Ascending aorta (tissue), 2 donors: ENCODE measurements at regions not wholly inside any gene's neighbourhood (a gene's known extent, or its start where the extent isn't known, plus 50 kb on each side); places are given as distances from the start of the nearest gene placed in this dataset.

Experiments used
- DNase-seq, 2 donors: peaks; one replicate each; pipeline ENCODE4 v3.0.0-alpha.2; 2019; ENCODE audit warnings: low spot score in 2 of 2
- H3K27ac ChIP-seq, 2 donors: fragments of 200-600 bp; sonication (generic); one replicate each; pipeline ENCODE4 v1.5.1; 2016 to 2017; ENCODE audit warnings: mild to moderate bottlenecking in 1 of 2
- H3K27me3 ChIP-seq: fragments of 200-600 bp; sonication (generic); one replicate; pipeline ENCODE4 v1.5.1; 2017
- H3K36me3 ChIP-seq, 2 donors: fragments of 200-600 bp; sonication (generic); one replicate each; pipeline ENCODE4 v1.5.1; 2016
- H3K4me1 ChIP-seq, 2 donors: fragments of 200-600 bp; sonication (generic); one replicate each; pipeline ENCODE4 v1.5.1; 2016 to 2017; ENCODE audit warnings: mild to moderate bottlenecking in 1 of 2
- H3K4me3 ChIP-seq, 2 donors: fragments of 200-600 bp; sonication (generic); one replicate each; pipeline ENCODE4 v1.5.1; 2016 to 2017; ENCODE audit warnings: mild to moderate bottlenecking in 1 of 2
- H3K9me3 ChIP-seq, 2 donors: fragments of 200-600 bp; sonication (generic); one replicate each; pipeline ENCODE4 v1.5.1; 2016
- CTCF ChIP-seq, 3 experiments: fragments of 200-600 bp in 2 of 3; fragments of 450-650 bp in 1 of 3; sonication (generic) in 2 of 3; IDR thresholded peaks; one replicate each; pipeline ENCODE4 v1.5.1; 2016 to 2019; ENCODE audit warnings: antibody characterized with exemption in 3 of 3, mild to moderate bottlenecking in 1 of 3, moderate library complexity in 1 of 3
- intact Hi-C: fragments of 100-400 bp; cut with DNase I; formaldehyde crosslinking; loops from one replicate; pipeline ENCODE4 v1.15.1; 2023

- Histone ChIP-seq H3K9me3 (no peaks in the 10 kb centered on the region), H3K4me3 (no peak overlapping the region), H3K36me3 (no peaks in the 10 kb centered on the region), H3K27me3 (no peaks in the 10 kb centered on the region), H3K27ac (no peak overlapping the region), H3K4me1 (peaks cover 0 to 5% of the 10 kb centered on the region in 2 donors)
- DNase-seq, result no peak
- intact Hi-C loops, result no loop called here
- no peak for TF ChIP-seq CTCF (IDR thresholded peaks at IDR 0.05)
Observed at GRCh38 chr20:11091511-11091910, 417.7 kb upstream of the JAG1 start.

- no peak overlapping the region for H3K4me3 ChIP-seq
- H3K4me1 ChIP-seq, result peaks cover 0 to 5% of the 10 kb centered on the region in 2 donors
- TF ChIP-seq CTCF (IDR thresholded peaks at IDR 0.05), result no peak
- H3K27me3 ChIP-seq, result no peaks in the 10 kb centered on the region
- no peak for DNase-seq
- no peaks in the 10 kb centered on the region for H3K36me3 ChIP-seq
- H3K9me3 ChIP-seq, result no peaks in the 10 kb centered on the region
- no peak overlapping the region for H3K27ac ChIP-seq
- intact Hi-C loops, result no loop called here
Observed at GRCh38 chr20:11092151-11092550, 418.4 kb upstream of the JAG1 start.

GRCh38 chr20:11094196-11094595 is 420.4 kb upstream of the JAG1 start:
- intact Hi-C loops, result no loop called here
- no peak for TF ChIP-seq CTCF (IDR thresholded peaks at IDR 0.05)
- H3K4me1 ChIP-seq, result peaks cover 0 to 5% of the 10 kb centered on the region in 2 donors
- H3K9me3 ChIP-seq, result no peaks in the 10 kb centered on the region
- no peak overlapping the region for H3K4me3 ChIP-seq
- no peaks in the 10 kb centered on the region for H3K27me3 ChIP-seq
- no peak overlapping the region for H3K27ac ChIP-seq
- no peak for DNase-seq
- H3K36me3 ChIP-seq, result no peaks in the 10 kb centered on the region

GRCh38 chr20:11094711-11095110 is 420.9 kb upstream of the JAG1 start:
- H3K36me3 ChIP-seq, result no peaks in the 10 kb centered on the region
- no peaks in the 10 kb centered on the region for H3K27me3 ChIP-seq
- no peaks in the 10 kb centered on the region for H3K9me3 ChIP-seq
- no peak for TF ChIP-seq CTCF (IDR thresholded peaks at IDR 0.05)
- no peak for DNase-seq
- H3K4me3 ChIP-seq, result no peak overlapping the region
- H3K27ac ChIP-seq, result no peak overlapping the region
- intact Hi-C loops, result no loop called here
- peaks cover 0 to 5% of the 10 kb centered on the region in 2 donors for H3K4me1 ChIP-seq

GRCh38 chr20:11098888-11099287 is 425.1 kb upstream of the JAG1 start:
- no peaks in the 10 kb centered on the region for H3K4me1 ChIP-seq
- H3K36me3 ChIP-seq, result no peaks in the 10 kb centered on the region
- no peaks in the 10 kb centered on the region for H3K27me3 ChIP-seq
- no peak for DNase-seq
- TF ChIP-seq CTCF (IDR thresholded peaks at IDR 0.05), result no peak
- H3K4me3 ChIP-seq, result no peak overlapping the region
- H3K27ac ChIP-seq, result no peak overlapping the region
- H3K9me3 ChIP-seq, result no peaks in the 10 kb centered on the region
- intact Hi-C loops, result no loop called here

GRCh38 chr20:11101243-11101642 is 427.4 kb upstream of the JAG1 start:
- no peaks in the 10 kb centered on the region for H3K9me3 ChIP-seq
- no peaks in the 10 kb centered on the region for H3K27me3 ChIP-seq
- H3K36me3 ChIP-seq, result no peaks in the 10 kb centered on the region
- DNase-seq, result no peak
- H3K4me3 ChIP-seq, result no peak overlapping the region
- TF ChIP-seq CTCF (IDR thresholded peaks at IDR 0.05), result no peak
- no peak overlapping the region for H3K27ac ChIP-seq
- intact Hi-C loops, result no loop called here
- no peaks in the 10 kb centered on the region for H3K4me1 ChIP-seq
